GM23338 (cell line): ENCODE measurements at regions not wholly inside any gene's neighbourhood (a gene's known extent, or its start where the extent isn't known, plus 50 kb on each side); places are given as distances from the start of the nearest gene placed in this dataset.

Experiments used
- ATAC-seq: fragments of 200-7000 bp; cut with Tn5 transposase; 3 replicates; pipeline ENCODE4 v1.9.1; 2020
- DNase-seq: peaks from one replicate; pipeline ENCODE4 v3.0.0-alpha.2; 2015; ENCODE audit warnings: low spot score
- H2AFZ ChIP-seq: fragments of 200-600 bp; sonication (generic); 2 replicates; pipeline ENCODE4 v1.8.0; 2016; ENCODE audit warnings: antibody characterized with exemption, mild to moderate bottlenecking, moderate library complexity
- H3F3A ChIP-seq: fragments of 200-600 bp; sonication (generic); replicated peaks from 2 replicates; pipeline ENCODE4 v1.8.0; 2017; ENCODE audit warnings: antibody characterized with exemption, mixed run types, low read depth
- H3K27ac ChIP-seq: fragments of 200-600 bp; sonication (generic); 2 replicates; pipeline ENCODE4 v1.6.1; 2016; ENCODE audit warnings: low read depth
- H3K27me3 ChIP-seq: fragments of 200-600 bp; sonication (generic); 2 replicates; pipeline ENCODE4 v1.8.0; 2016; ENCODE audit warnings: mild to moderate bottlenecking, mixed run types, moderate library complexity; ENCODE audit not compliant: insufficient read depth
- H3K36me3 ChIP-seq: fragments of 200-600 bp; sonication (generic); 2 replicates; pipeline ENCODE4 v1.8.0; 2016; ENCODE audit warnings: mild to moderate bottlenecking; ENCODE audit not compliant: insufficient read depth
- H3K4me1 ChIP-seq: fragments of 200-600 bp; sonication (generic); 2 replicates; pipeline ENCODE4 v1.8.0; 2016; ENCODE audit warnings: mild to moderate bottlenecking, moderate library complexity; ENCODE audit not compliant: insufficient read depth
- H3K4me2 ChIP-seq: fragments of 200-600 bp; sonication (generic); 2 replicates; pipeline ENCODE4 v1.7.1; 2017; ENCODE audit warnings: mixed run types
- H3K4me3 ChIP-seq: fragments of 200-600 bp; sonication (generic); 2 replicates; pipeline ENCODE4 v1.6.1; 2016; ENCODE audit warnings: mixed run types
- H3K79me2 ChIP-seq: fragments of 200-600 bp; sonication (generic); replicated peaks from 2 replicates; pipeline ENCODE4 v1.8.0; 2017; ENCODE audit warnings: mild to moderate bottlenecking; ENCODE audit not compliant: insufficient read depth
- H3K9me2 ChIP-seq: fragments of 200-600 bp; sonication (generic); 2 replicates; pipeline ENCODE4 v1.8.0; 2017; ENCODE audit not compliant: insufficient read depth
- H4K20me1 ChIP-seq: fragments of 200-600 bp; sonication (generic); replicated peaks from 2 replicates; pipeline ENCODE4 v1.8.0; 2017; ENCODE audit warnings: mild to moderate bottlenecking; ENCODE audit not compliant: insufficient read depth
- H3K27ac Mint-ChIP-seq: 2 replicates; pipeline ENCODE4 v1.8.0; 2020; ENCODE audit warnings: inconsistent platforms, mild to moderate bottlenecking, moderate library complexity, mixed read lengths
- H3K27me3 Mint-ChIP-seq: 3 replicates; pipeline ENCODE4 v1.8.0; 2022; ENCODE audit warnings: low read depth, mild to moderate bottlenecking, moderate library complexity, mixed read lengths, inconsistent platforms; ENCODE audit not compliant: insufficient read depth, poor library complexity
- H3K36me3 Mint-ChIP-seq: 3 replicates; pipeline ENCODE4 v1.8.0; 2021; ENCODE audit warnings: low read depth, mild to moderate bottlenecking, inconsistent platforms, moderate library complexity, mixed read lengths
- H3K4me1 Mint-ChIP-seq: 3 replicates; pipeline ENCODE4 v1.8.0; 2020; ENCODE audit warnings: mild to moderate bottlenecking, inconsistent platforms, mixed read lengths
- H3K4me3 Mint-ChIP-seq: 3 replicates; pipeline ENCODE4 v1.8.0; 2021; ENCODE audit warnings: moderate library complexity, mild to moderate bottlenecking, inconsistent platforms, mixed read lengths
- H3K9me3 Mint-ChIP-seq: 3 replicates; pipeline ENCODE4 v1.8.0; 2020; ENCODE audit warnings: moderate library complexity, mild to moderate bottlenecking, inconsistent platforms, mixed read lengths
- CREB1 ChIP-seq: fragments of 250-450 bp; sonication (Bioruptor Pico); IDR thresholded peaks from 2 replicates; pipeline ENCODE4 v1.5.0; 2020; ENCODE audit warnings: low read depth, mild to moderate bottlenecking, moderate library complexity
- CTCF ChIP-seq, 2 experiments: fragments of 200-600 bp in 1 of 2; sonication (generic) in 1 of 2; conservative IDR thresholded peaks; 2 replicates each; pipeline versions ENCODE4 v1.5.1 to v1.6.1; 2016 to 2017; ENCODE audit warnings: antibody characterized with exemption in 2 of 2, low read depth in 2 of 2, mild to moderate bottlenecking in 2 of 2, moderate library complexity in 1 of 2
- EZH2phosphoT487 ChIP-seq: fragments of 200-600 bp; sonication (generic); IDR thresholded peaks from one replicate; pipeline ENCODE4 v1.8.1; 2018; ENCODE audit warnings: antibody characterized with exemption; ENCODE audit not compliant: unreplicated experiment
- NANOG ChIP-seq: IDR thresholded peaks from 2 replicates; pipeline ENCODE4 v1.6.1; 2016; ENCODE audit warnings: antibody characterized with exemption, borderline replicate concordance
- POLR2AphosphoS5 ChIP-seq: IDR thresholded peaks from 2 replicates; pipeline ENCODE4 v1.6.1; 2016; ENCODE audit warnings: antibody characterized with exemption, low read depth
- REST ChIP-seq: IDR thresholded peaks from one replicate; pipeline ENCODE4 v1.6.1; 2018; ENCODE audit warnings: antibody characterized with exemption; ENCODE audit not compliant: unreplicated experiment
- STAT1 ChIP-seq: IDR thresholded peaks from one replicate; pipeline ENCODE4 v1.6.1; 2016; ENCODE audit warnings: antibody characterized with exemption; ENCODE audit not compliant: unreplicated experiment
- TF ChIP-seq, protein P1 (sequence below): fragments of 250-450 bp; sonication (Bioruptor Pico); IDR thresholded peaks from 2 replicates; pipeline ENCODE4 v1.5.0; 2020; ENCODE audit warnings: mild to moderate bottlenecking, moderate library complexity

DNA sequence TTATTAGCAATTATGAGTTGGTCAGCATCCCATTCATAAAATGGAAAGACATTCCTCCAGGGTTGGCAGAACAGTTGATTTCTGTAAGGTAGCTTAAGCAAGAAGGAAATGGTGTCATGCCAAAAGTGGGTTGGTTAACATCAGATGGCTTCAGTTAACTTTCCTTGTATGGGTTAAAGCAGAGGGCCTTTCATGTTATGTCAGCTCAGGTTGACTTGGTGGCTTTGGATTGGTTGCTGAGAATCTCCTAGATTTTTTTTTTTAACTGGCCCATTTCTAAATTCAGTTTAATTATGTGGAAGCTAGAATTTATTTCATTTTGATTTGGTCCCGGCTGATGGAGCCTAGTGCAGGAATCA, 87.8 kb downstream of the BBS10 start:
- H3K36me3 ChIP-seq = no peaks in the 10 kb centered on the region; the same call in 1 of the 2 replicates
- H3K27ac ChIP-seq = no peak overlapping the region
- H3K9me3 Mint-ChIP-seq = peaks cover 8% of the 10 kb centered on the region; the same call in 2 of the 3 replicates
- H3F3A ChIP-seq = no peaks in the 10 kb centered on the region
- H3K27me3 ChIP-seq = no peaks in the 10 kb centered on the region
- no peaks in the 10 kb centered on the region; the same call in 2 of the 3 replicates for H3K4me1 Mint-ChIP-seq
- H3K79me2 ChIP-seq = no peaks in the 10 kb centered on the region
- no peak overlapping the region for H3K4me3 ChIP-seq
- H2AFZ ChIP-seq = no peak overlapping the region
- no peak overlapping the region for H3K27ac Mint-ChIP-seq
- H3K4me1 ChIP-seq = no peaks in the 10 kb centered on the region
- TF ChIP-seq, protein P1, sequence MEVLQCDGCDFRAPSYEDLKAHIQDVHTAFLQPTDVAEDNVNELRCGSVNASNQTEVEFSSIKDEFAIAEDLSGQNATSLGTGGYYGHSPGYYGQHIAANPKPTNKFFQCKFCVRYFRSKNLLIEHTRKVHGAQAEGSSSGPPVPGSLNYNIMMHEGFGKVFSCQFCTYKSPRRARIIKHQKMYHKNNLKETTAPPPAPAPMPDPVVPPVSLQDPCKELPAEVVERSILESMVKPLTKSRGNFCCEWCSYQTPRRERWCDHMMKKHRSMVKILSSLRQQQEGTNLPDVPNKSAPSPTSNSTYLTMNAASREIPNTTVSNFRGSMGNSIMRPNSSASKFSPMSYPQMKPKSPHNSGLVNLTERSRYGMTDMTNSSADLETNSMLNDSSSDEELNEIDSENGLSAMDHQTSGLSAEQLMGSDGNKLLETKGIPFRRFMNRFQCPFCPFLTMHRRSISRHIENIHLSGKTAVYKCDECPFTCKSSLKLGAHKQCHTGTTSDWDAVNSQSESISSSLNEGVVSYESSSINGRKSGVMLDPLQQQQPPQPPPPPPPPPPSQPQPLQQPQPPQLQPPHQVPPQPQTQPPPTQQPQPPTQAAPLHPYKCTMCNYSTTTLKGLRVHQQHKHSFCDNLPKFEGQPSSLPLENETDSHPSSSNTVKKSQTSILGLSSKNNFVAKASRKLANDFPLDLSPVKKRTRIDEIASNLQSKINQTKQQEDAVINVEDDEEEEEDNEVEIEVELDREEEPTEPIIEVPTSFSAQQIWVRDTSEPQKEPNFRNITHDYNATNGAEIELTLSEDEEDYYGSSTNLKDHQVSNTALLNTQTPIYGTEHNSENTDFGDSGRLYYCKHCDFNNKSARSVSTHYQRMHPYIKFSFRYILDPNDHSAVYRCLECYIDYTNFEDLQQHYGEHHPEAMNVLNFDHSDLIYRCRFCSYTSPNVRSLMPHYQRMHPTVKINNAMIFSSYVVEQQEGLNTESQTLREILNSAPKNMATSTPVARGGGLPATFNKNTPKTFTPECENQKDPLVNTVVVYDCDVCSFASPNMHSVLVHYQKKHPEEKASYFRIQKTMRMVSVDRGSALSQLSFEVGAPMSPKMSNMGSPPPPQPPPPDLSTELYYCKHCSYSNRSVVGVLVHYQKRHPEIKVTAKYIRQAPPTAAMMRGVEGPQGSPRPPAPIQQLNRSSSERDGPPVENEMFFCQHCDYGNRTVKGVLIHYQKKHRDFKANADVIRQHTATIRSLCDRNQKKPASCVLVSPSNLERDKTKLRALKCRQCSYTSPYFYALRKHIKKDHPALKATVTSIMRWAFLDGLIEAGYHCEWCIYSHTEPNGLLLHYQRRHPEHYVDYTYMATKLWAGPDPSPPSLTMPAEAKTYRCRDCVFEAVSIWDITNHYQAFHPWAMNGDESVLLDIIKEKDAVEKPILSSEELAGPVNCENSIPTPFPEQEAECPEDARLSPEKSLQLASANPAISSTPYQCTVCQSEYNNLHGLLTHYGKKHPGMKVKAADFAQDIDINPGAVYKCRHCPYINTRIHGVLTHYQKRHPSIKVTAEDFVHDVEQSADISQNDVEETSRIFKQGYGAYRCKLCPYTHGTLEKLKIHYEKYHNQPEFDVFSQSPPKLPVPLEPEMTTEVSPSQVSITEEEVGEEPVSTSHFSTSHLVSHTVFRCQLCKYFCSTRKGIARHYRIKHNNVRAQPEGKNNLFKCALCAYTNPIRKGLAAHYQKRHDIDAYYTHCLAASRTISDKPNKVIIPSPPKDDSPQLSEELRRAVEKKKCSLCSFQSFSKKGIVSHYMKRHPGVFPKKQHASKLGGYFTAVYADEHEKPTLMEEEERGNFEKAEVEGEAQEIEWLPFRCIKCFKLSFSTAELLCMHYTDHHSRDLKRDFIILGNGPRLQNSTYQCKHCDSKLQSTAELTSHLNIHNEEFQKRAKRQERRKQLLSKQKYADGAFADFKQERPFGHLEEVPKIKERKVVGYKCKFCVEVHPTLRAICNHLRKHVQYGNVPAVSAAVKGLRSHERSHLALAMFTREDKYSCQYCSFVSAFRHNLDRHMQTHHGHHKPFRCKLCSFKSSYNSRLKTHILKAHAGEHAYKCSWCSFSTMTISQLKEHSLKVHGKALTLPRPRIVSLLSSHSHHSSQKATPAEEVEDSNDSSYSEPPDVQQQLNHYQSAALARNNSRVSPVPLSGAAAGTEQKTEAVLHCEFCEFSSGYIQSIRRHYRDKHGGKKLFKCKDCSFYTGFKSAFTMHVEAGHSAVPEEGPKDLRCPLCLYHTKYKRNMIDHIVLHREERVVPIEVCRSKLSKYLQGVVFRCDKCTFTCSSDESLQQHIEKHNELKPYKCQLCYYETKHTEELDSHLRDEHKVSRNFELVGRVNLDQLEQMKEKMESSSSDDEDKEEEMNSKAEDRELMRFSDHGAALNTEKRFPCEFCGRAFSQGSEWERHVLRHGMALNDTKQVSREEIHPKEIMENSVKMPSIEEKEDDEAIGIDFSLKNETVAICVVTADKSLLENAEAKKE (CRISPR knock-in tag) = no peak
- no peak for TF ChIP-seq EZH2phosphoT487
- TF ChIP-seq POLR2AphosphoS5 = no peak
- no peak for TF ChIP-seq CTCF (conservative IDR thresholded peaks at IDR 0.05; ENCODE audit: low read depth in 2 of 2)
- no peak for TF ChIP-seq NANOG
- no peak for TF ChIP-seq REST
- no peak for TF ChIP-seq CREB1 (CRISPR knock-in tag)
- TF ChIP-seq STAT1 = no peak
- H3K4me2 ChIP-seq = no peak overlapping the region
- H3K27me3 Mint-ChIP-seq = no peaks in the 10 kb centered on the region
- no peaks in the 10 kb centered on the region for H4K20me1 ChIP-seq
- ATAC-seq = no peak
- 0 out of 2 replicates have a peak, but pooled peaks cover 3% of the 10 kb centered on the region for H3K9me2 ChIP-seq
- no peaks in the 10 kb centered on the region; the same call in 1 of the 3 replicates for H3K36me3 Mint-ChIP-seq
- H3K4me3 Mint-ChIP-seq = no peak overlapping the region
- no peak for DNase-seq
